ENCODE measurements at regions not wholly inside any gene's neighbourhood (a gene's known extent, or its start where the extent isn't known, plus 50 kb on each side); places are given as distances from the start of the nearest gene placed in this dataset.

GRCh38 chr3:135368781-135369180 is 573.7 kb downstream of the EPHB1 start:
- no peak for TF ChIP-seq CTCF (IDR thresholded peaks at IDR 0.05; ENCODE audit: borderline replicate concordance, extremely low read depth, low read length, poor library complexity, severe bottlenecking)
- TF ChIP-seq EZH2 (IDR thresholded peaks at IDR 0.05; ENCODE audit: borderline replicate concordance, low read depth, low read length, severe bottlenecking), result no peak

Measured in DND-41 (cell line).